GM11168 (cell line): ENCODE measurements at regions not wholly inside any gene's neighbourhood (a gene's known extent, or its start where the extent isn't known, plus 50 kb on each side); places are given as distances from the start of the nearest gene placed in this dataset.

Experiments
- in situ Hi-C: fragments of 300-500 bp; cut with MboI; formaldehyde crosslinking; loops from one replicate; pipeline ENCODE4 v1.12.0; 2022; ENCODE audit warnings: low sequenced_read_pairs; ENCODE audit not compliant: unreplicated experiment

DNA sequence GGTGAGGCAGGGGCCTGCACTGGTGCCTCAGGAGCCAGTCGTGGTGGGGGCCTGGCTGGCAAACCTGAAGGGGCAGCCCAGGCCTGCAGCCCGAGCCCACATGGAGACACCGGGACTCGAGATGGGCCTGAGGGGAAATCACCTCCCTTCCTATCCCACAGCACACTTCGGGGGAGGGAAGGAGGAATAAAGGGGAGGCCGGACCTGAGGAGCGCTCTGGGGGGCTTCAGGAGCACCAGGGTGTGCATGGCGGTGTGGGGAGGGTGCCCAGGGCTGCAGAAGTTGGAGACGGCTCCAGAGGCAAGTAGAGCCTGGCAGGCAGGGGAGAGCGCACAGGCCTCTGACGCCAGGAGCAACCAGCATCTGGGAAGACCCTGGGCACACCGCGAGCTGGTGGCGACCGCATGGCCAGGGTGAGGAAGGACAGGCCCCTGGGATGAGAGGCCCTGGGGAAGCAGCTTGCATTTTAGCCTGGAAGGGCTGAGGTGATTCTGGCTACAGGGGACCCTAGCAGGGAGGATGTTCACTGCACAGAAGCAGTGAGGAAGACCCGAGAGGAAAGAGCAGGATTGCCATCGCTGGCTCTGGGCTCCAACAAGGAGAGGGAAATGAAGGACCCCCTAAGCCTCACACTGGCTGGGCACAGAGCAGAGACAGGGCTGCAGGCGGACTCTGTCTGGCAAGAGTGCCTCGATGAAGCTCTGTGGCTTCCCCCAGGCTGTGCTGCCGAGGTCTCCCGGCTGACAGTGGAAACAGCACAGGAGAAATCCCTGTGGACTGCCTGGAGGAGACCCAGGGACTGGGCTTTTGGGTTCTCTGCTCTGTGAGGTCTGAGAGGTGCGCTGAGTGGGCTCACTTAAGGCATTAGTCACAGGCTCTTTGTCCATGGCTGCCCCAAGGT lies 457.7 kb downstream of the BRD1 start:
- in situ Hi-C loops = no loop called here

DNA sequence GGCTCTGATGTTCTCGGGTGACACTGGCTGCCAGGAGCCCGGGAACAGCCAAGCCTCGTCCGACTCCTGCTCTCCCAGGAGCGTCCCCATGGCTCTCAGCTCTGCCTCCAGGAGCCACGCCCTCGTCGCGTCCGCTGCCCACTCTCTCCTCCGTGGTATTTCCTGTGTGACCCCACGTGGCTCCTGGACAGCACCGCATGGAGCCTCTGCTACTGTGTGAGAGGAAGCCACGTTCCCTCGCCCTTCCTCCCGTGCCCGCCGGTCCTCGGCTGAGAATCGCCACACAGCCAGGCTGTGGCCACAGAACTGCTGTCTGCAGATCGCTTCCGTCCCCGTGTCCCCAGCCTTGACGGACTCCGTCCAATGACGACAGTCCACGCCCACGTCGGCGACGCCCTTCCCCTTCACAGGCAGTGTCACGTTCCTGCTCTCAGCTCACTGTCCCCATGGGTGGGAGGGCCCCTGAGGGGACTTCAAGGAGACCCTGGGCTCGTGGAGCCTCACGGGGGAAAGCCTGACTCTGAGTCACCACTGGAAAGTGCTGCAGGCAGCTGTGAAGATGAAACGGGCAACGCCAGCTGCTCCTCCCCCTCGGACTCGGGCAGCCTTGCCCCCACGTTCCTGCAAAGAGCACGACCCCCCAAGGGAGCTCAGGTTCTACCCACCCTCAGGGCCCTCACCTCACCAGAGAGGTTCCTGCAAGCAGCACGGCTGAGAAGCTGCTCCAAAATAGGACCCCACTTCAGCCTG lies 458.5 kb downstream of the BRD1 start:
- in situ Hi-C loops = no loop called here

DNA sequence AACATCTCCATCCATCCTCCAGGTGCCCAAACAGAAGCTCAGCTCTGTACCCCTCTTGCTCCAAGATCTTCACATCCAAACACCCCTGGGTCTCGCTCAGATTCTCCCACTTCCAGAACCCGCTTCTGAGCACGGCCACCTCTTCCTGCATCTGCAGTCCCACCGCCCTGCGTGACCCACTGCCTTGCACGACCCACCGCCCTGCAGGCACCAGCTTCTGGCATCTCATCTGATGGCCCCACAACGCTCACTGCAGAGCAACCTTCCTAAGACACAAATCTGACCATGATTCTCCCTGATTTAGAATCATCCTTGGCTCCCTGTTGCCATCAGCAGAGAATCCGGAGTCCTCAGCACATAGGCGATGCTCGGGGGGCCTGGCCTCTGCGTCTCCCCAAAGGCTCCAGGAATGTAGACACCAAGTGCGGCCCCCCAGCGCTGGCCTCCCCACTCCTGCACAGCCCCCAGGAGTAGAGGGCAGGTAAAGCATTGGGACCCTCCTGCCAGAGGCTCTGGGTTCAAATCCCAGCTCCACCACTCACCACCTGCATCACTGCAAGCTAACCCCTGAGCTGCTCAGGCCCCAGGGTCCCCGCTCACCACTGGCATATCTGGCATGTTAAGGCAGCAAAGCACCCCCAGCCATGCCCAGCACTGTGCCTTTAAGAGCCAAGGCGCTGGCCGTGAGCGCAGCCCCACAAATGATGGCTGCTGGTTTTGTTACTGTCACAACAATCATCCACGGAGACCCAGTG lies 459.3 kb downstream of the BRD1 start:
- in situ Hi-C loops = no loop called here

DNA sequence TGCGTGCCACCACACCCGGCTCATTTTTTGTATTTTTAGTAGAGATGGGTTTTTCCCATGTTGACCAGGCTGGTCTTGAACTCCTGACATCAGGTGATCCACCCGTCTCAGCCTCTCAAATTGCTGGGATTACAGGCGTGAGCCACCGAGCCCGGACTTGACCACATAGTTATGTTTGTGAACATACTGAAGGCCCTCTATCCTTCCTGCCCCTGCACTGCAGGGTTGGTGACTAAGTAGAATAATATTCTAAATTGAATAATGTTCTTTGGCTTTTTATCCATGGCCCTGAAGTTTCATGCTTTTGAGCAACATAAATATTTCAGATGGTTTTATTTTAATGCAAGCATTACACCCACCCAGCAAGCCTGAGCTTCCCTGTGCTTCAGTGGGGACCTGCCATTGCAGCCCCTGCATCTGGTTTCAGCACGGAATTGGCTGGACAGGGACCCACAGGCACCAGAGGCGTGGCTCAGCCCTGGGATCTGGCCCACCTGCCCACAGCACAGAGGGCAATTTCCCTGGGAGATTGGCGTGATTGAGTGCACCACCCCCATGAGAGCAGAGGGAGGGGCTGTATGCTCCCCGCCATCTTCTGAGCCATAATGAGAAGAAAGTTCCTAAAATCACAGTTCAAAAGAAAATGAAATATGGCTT lies 460.5 kb downstream of the BRD1 start:
- in situ Hi-C loops = no loop called here

GRCh38 chr22:49366437-49366836 lies 461.2 kb downstream of the BRD1 start:
- in situ Hi-C loops = no loop called here

- in situ Hi-C loops = no loop called here
These were observed 461.8 kb downstream of the BRD1 start for GRCh38 chr22:49365910-49366309.

GRCh38 chr22:49365191-49365837 lies 462.4 kb downstream of the BRD1 start:
- in situ Hi-C loops = no loop called here

DNA sequence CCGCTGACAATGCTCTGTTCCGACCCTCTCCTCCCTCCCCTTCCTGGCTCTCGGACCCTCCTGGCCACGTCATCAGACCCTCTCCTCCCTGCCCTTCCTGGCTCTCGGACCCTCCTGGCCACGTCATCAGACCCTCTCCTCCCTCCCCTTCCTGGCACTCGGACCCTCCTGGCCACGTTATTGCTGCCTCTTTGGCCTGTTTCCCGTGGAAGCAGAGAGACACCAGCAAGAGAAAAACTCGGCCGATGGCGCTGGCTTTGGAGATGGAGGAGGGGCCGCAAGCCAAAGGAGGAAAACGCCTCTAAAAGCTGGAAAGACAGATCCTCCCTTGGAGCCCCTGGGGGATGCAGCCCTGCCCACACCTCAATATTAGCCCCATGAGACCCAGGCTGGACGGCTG lies 463.3 kb downstream of the BRD1 start:
- in situ Hi-C loops = no loop called here

GRCh38 chr22:49363526-49364230 lies 464.0 kb downstream of the BRD1 start:
- in situ Hi-C loops = no loop called here

DNA sequence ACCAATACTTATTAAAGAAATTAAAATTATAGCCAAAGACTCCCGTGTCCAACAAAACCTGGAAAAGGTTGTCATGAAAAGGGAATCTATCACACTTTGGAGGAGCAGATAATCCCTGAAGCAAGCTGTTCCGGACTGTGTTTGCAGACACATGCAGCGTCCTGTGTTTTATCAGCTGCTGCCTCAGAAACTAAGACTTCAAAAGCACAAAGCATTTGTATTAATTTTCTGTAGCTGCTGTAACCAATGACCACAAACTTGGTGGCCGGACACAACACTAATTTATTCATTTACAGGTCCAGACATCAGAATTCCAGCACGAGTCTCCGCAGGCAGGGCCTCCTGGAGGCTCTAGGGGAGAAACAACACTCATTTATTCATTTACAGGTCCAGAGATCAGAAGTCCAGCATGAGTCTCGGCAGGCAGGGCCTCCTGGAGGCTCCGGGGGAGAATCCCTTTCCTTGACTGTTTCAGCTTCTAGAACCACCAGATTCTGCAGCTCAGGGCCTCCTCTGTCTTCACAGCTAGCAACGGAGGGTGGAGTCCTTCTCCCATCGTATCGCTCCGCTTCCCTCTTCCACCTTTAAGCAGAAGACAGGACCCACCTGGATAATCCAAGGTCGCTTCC lies 465.3 kb downstream of the BRD1 start:
- in situ Hi-C loops = no loop called here

- in situ Hi-C loops = no loop called here
These were observed 466.5 kb downstream of the BRD1 start for GRCh38 chr22:49361164-49361563.

DNA sequence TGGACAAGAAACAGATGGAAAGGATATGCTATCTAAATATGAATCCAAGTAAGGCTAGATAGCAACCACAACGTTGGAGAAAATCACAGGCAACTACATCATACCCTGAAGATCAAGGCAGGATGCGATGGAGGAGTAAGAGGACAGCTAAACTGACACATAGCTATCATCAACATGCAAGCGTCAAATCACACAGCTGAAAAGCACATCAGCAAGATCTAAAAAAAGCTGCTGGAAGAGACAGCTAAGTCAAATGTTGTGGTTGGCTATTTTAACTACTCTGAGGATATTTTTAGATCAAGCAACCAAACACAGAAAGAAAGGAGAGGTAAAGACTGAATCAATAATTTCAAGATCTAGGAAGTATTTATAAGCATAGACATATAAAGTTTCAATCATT lies 466.9 kb downstream of the BRD1 start:
- in situ Hi-C loops = no loop called here

DNA sequence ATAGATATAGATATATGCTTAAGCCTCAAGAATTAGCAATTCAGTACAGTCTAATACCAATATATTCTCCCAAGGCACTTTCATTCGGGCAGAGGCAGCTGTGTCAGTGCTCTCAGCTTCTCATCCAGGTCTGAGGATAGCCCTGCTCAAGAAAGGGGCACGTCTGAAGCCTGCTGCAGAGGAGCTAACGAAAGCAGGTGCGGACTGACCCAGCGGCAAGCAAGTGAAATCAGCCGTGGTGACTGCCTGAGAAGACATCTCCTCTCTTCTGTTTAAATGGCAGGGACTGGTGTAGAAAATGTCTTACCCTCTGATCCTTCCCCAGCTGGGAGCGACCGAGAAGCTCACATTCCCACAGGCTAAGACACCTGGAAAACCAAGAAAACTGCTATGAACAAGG lies 468.6 kb downstream of the BRD1 start:
- in situ Hi-C loops = no loop called here

DNA sequence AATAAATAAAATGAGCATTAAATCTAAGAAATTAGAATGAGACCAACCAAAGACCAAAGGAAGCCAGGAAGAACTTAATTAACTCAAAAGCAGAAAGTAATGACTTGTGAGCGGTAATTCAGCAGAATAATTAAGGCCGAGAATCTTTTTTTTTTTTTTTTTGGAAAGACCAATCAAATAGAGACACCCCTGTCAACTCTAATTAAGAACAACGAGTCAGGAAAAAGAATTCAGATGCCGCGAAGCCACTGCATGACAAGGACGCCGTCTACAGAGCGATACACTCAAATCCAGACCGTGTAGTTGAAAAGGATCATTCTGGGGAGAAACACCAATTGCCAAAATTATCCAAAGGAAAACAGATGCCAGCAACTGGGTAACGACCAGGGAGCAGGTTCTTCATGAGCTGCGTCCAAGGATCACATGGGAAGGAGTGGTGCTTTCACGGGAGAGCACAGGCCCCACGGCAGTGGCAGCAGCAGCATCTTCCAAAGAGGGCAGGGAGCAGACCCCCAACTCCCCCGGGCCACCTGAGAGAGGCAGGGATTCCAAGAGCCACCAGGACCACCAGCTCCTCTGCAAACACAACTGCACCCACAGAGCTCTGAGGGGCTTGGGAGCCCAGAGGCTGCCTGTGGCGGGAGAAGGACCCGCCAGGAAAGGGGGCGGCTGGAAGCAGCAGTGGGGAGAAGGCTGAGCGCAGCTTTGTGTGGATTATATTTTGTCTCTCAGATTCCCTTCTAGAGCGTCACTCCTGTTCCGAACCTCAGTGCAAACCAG lies 469.8 kb downstream of the BRD1 start:
- in situ Hi-C loops = no loop called here

GRCh38 chr22:49356428-49356827 lies 471.2 kb downstream of the BRD1 start:
- in situ Hi-C loops = no loop called here

- in situ Hi-C loops = no loop called here
These were observed 472.3 kb downstream of the BRD1 start for GRCh38 chr22:49355211-49355920.

- in situ Hi-C loops = no loop called here
These were observed 473.0 kb downstream of the BRD1 start for GRCh38 chr22:49354516-49355210.
